Stimulated activated CD4-positive, alpha-beta T cell treated with anti-CD3 and anti-CD28 coated beads, Interleukin-15, amount 100 ng/mL, for 48 hours (primary cell): ENCODE measurements at regions not wholly inside any gene's neighbourhood (a gene's known extent, or its start where the extent isn't known, plus 50 kb on each side); places are given as distances from the start of the nearest gene placed in this dataset.
"Not testable (repeated sequence)": the region's sequence is repeated elsewhere in the genome, so short reads cannot be mapped to it uniquely, and the experiment has no call there.

Source experiments
- DNase-seq, 2 donors: peaks; one replicate each; pipeline ENCODE4 v3.0.0-alpha.2; 2020; ENCODE audit warnings: low read depth in 2 of 2

DNA sequence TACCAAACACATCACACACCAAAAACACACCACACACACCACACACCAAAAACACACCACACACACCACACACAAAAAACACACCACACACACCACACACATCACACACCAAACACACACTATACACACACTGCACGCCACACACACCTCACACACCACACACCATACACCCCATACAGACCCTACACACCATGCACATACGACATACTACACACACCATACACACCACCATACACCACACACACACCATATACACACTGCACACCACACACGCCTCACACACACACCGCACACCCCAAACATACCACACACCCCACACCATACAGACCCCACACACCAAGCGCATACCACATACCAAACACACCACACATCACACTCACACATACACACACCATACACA, 226.9 kb upstream of the PKN2 start:
- DNase-seq, result no peak

DNA sequence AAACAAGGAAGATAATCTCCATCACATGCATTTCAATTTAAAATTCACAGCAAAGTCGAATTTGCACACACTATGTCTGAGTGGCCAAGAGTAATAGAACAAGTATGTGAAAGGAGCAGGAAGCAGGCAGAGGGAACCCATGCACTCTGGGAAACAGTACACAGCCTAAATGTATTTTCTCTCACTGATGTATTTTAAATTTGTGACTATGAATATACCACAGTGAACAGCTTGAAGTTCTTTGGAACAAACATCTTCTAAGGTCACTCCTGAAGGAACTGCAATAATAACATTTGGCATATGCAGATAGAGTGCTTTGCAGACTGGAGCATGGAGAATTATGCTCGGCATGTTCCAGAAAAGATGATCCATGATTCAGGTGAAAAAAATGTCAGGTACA, 223.1 kb upstream of the PKN2 start:
- DNase-seq, result no peak

DNA sequence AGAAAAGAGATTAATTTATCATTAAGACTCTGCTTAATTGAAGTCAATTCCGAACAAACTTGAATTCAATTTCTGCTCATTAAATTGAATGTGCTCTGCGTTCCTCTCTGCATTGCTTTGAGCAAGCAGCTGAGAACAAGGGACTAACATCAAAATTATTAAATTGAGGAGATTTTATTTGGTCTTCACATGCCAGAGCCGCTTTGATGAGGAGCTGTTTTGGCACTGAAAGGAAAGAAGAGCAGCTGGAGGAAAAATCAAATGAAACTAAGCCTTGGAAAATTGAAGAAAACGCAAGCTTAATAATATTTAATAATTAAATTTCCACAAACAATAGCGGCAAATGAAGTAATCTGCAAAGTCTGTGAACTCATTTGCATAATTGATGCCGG, 222.0 kb upstream of the PKN2 start:
- no peak for DNase-seq

DNA sequence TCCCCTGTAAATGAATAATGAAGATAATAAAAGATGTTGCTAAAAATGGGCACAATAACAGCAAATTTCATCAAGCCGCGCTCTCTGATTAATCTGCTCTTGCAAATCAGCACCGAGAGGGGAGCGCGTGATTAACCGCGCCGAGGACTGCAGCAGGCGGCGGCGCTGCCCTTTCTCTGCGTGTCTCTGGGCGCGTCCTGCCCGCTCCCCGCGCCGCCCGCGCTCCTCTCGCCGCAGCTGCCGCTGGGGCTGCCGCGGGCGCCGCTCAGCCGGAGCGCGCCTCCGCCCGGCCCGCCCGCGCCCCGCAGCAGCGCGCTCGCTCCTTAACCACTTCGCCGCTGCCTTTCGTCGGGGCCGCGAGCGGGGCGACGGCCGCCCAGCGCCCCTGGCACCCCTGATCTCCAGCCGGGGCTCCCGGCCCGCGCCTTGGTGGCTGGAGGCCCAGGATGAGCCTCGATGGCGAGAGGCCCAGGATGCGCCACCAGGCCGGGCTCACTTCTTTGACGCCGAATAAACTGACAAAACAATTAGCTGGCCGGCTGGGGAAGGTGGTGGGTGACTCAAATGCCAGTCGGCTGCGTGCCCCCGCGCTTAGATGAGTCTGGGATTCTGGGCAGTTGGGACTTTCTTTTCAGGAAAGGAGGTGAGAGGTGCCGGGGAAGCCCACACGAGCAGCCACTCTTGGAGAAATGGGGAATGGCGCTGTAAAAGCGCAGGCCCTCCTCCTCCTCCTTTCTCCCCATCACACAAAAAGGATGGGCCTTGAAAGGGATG, 221.4 kb upstream of the PKN2 start:
- DNase-seq, result no peak

DNA sequence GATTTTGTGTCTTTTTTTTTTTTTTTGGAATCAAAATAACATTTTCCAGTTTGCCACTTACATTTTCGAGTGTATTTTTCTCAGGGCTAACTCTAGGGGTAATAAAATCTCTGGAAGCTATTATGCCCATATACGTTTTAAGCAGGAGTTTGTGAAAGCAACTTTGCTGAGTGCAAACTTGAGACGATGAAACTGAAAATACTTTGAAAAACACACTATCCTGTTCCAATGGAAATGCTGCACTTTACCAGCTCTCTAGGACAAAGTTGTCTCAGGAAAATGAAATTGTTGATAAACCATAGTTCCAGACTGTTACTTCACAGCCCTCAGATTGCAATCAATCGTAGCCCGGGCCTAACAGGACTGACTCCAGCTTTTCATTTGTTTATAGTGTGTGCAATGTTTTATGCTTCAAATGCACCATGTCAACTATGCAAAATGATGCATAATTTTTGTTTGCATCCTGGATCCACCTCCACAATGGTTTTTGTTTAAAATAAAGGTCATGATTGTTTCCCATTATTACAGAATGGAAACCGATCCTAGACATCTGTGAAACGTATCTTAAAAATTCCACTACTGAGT, 220.6 kb upstream of the PKN2 start:
- DNase-seq, result no peak

DNA sequence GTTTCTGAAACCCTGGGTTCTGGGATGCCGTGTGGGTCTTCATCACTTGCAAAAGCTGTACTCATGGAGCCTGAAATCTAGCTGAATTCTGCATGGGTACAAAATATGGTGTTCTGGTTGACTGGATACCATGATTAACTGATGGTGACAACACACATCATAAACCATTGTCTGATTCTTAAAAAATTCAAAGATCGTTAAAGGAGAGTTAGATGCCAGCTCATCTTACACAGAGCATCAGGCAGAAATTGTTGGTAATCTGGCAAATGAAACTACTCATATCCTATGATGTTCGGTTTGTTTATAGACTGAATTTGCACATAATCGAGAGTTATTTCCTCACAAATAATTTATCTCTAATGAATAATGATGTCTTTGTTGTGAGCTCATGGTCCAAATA, 218.1 kb upstream of the PKN2 start:
- no peak for DNase-seq

DNA sequence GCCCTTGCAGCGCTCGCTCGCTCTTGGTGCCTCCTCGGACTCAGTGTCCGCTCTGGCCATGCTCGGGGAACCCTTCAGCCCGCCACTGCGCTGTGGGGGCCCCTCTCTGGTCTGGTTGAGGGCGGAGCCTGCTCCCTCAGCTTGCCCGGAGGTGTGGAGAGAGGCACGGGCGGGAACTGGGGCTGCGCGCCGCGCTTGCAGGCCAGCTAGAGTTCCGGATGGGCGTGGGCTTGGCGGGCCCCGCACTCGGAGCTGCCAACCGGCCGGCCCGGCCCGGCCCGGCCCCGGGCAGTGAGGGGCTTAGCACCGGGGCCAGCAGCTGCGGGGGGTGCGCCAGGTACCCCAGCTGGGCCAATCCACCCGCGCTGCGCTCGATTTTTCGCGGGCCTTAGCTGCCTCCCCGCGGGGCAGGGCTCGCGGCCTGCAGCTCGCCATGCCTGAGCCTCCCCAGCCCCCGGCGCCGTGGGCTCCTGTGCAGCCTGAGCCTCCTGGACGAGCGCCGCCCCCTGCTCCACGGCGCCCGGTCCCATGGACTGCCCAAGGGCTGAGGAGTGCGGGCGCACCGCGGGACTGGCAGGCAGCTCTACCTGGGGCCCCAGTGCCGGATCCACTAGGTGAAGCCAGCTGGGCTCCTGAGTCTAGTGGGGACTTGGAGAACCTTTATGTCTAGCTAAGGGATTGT, 217.0 kb upstream of the PKN2 start:
- no peak for DNase-seq

GRCh38 chr1:88472298-88472697, 211.8 kb upstream of the PKN2 start:
- DNase-seq, result no peak

DNA sequence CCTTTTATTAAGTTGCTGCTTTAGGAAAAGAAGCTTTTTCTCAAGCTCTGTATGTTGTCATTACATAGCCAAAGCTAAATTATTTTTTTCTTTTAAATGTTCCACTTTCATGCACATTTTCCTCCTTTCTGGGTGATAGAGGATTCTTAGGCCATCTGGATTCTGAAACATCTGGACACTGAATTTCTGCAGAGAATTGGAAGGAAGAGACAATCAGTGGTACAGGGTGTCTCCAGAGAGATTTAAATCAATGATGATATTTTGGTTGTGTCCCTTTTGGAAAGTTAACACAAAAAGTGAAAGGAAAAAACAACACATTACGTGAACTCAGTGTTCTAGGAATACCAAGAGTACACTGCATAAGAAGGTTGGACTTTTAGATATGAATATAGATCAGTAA, 211.4 kb upstream of the PKN2 start:
- no peak for DNase-seq

DNA sequence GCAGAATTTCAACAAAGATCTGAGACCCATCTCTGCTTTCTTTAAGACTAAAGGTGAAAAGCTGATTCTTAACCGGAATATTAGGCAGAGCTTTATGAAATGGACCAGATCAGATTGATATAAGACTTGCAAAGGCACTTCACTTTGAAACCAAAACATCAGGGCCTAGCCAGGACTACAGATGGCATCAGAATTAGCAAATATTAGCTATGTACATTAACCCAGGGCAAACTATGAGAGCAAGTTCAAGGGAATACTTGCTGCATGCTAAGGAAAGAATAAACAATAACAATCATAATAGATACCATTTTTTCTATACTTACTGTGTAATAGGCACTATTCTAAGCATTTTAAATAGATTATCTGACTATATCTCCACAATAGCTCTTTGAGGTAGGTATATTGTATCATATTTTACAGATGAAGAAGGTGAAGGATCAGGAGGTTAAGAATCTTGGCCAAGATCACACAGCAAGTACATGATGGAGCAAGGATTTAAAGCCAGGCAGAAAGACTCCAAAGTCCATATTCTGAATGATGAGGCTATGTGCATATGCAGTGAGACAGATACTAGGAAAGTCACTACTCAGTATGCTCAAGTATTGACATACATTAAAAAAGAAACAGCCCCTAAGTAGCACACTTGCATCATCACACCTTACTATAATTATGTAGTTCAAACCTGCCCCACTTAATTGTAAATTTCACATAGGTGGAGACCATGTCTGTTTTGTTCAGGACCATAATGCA, 209.3 kb upstream of the PKN2 start:
- no peak for DNase-seq

- no peak for DNase-seq
These were observed 199.2 kb upstream of the PKN2 start for GRCh38 chr1:88484881-88485280.

DNA sequence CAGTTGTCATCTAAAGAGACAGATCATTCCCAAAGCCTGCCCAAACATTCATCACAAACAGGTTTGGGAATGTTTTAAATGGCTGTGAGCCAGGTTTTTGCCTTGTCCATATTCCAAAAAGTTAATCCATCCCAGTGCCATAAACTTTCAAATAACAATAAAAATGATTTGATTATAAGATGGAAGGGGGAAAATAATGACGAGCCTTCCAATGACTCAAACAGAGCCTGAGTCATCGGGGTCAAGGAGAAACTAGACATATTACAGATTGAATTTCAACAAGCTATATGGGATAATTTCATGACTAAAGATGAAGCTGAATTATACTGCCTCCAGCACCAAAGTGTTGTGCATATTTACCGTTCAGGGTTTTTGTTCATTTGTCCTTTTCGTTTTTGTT, 195.8 kb upstream of the PKN2 start:
- no peak for DNase-seq

GRCh38 chr1:88490676-88491075, 193.4 kb upstream of the PKN2 start:
- no peak for DNase-seq

DNA sequence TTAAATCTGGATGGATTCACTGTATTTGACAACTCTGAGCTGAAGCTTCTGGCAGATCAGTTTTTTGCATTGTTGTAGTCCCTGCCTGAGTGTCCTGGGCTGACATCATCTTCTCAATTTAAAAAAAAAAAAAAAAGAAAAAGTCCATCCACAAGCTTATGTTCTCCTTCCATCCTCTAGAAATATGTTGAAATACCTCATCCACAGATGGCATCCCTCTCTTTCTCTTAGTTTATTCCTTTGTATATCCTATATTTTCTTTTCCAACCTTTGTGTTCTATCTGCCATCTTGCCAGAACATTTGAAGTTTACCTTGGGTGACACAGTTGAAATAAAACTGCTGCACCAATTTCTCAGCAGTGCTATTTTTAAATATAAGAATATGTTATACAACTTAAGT, 184.4 kb upstream of the PKN2 start:
- DNase-seq, result no peak

GRCh38 chr1:88502886-88503285, 181.2 kb upstream of the PKN2 start:
- no peak for DNase-seq

- no peak for DNase-seq
These were observed 180.4 kb upstream of the PKN2 start for GRCh38 chr1:88503646-88504045.

DNA sequence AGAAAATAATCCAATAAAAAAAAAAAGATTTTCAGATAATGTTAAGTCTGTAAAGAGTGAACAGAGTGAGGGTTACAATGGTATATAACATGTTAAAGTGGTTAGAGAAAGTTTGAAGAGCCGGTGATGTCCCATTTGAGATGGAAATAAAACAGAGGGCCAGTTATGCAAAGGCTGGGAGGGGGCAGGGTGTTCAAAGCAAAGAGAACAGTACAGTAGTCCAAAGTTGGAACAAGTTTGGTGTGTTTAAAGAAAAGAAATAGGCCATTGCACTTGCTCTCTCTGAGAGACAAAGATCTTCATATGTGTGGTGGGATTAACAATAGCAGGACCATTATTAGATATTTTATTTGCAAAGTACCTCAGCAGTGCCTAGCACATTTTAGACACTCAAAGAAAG, 179.5 kb upstream of the PKN2 start:
- no peak for DNase-seq

DNA sequence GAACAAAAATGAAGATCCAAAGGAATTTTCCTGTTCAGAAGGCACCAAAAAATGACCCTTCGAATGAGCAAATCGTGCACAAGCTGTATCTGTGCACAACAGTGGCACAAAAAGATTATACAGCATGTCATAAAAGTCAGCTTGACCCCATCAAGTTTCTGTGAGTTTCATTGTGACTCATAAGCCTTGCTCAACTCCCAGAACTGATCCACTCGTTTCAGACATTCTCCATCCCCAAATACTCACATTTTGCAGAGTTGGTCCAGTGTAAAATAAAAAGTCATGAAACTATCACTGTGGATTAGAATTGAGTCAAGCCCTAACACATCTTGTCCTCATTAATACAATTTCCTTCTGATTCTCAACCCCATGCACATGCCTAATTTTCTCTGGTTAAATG, 174.7 kb upstream of the PKN2 start:
- no peak for DNase-seq

DNA sequence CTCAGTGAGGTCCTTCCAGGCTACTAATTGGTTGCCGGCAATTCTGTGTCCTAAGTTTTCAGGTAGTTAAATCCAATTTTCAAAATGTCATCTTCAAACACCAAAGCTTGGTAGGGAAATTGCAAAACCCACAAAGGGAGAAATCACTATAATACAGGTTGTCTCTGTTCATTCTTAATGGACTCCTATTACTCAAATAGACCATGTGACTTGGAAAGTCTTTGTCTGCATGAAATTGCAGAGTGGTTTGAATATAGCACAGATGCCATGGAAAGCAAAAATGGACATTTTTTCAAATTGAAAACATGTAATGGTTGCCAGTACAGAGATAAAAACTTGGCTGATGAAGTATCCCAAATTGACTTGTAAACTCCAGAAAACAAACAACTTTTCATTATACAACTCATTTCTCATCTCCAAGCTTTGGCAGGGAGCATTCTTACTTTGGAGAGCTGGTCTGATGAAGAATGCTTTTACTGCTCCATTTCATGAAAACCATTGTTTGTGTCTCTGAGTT, 169.5 kb upstream of the PKN2 start:
- DNase-seq, result no peak

GRCh38 chr1:88517499-88517898, 166.6 kb upstream of the PKN2 start:
- not testable (repeated sequence) for DNase-seq

DNA sequence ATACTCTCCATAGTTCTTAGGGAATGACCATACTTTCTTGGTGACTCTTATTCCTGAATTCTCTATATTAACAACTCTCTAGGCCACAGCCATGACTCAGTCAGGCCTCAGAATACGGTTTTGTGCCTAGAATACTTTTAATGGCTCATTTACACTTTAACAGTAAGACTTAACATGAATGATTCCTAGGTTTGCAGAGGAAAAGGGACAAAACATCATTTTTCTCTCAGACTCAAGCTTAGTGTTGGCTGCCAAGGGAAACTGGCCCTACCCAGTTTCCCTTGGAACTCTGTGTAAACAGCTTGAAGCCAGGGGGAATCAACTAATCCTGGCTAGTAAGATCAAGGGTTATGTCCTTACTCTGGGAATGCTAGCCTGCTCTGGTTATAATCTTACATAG, 164.9 kb upstream of the PKN2 start:
- DNase-seq, result no peak

GRCh38 chr1:88523854-88524528, 160.1 kb upstream of the PKN2 start:
- DNase-seq, result no peak
